ENCODE measurements at regions not wholly inside any gene's neighbourhood (a gene's known extent, or its start where the extent isn't known, plus 50 kb on each side); places are given as distances from the start of the nearest gene placed in this dataset.
A peak's percentile ranks its signal among the peaks of the same experiment; 100 is the strongest.

DNA sequence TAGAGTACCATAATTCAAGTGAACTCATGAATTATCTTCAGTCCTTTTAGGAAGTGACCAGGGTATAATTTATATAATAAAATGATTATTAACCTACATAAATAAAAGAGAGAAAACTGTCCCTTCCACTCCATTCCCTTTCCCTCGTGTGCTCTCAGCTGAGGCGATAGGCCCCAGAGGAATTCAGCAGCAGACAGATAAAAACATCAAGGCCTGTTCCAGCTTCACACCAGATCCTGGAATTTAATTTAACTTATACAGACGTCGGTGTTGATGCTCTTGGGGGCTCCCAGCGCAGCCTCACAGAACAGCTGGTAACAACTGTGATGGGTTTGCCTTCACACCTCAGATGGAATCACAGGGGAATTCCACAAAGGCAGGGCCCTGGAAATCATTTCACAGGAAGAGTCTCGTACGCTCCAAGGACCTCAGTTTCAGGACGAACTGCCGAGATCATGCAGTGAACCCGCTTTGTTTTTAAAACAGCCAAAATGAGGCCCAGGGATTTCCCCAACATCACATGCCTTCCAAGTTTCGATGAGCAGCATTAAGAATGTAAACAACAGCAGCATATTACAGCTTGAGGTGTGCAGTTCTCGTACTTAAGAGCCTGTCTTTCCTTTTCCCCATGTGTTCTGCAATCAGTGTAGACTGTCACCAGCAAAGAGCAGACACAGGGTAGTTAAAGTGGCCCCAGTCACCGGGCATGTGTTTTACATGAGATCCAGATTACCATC, 73.6 kb upstream of the ALDH1B1 start:
- peak in 1 of 14 experiments; percentile 17 for DNase-seq
- CTCF ChIA-PET, result interaction anchor here (0.9 to 1.8 kb wide), 2 partner anchors 10 to 99 kb away, joined by 3 read pairs; no protein-coding TSS in a partner anchor

DNA sequence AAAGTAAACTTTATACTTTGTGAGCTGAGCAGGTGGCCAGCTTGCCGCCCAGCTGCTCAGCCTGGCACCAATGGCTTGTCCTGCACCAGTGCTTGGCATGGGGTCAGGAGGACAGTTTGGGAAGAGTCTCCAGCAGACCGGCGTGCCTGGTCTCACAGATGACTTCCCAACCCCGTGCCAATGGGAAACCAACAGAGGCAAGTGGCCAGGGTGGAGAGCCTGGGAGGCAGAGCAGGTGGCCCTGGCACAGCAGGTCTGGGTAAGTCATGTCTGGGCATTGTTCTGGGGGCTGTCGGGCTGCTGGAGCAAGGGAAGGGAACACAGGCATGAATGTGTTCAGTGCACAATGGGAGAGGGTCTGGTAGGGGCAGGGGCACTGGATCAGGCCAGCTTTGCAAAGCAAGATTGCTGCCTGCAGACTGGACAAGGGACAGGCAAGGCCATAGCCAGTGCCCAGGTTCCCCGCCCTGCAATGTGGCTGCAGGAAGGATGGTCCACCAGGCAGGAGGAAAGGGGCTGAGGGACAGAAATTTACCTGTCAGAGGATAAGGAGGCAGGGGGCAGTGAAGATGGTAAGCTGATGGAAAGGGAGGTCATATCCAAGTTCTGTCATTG, 76.2 kb upstream of the ALDH1B1 start:
- H3K36me3 Mint-ChIP-seq (ENCODE audit: low read depth), result no peaks in the 10 kb centered on the region
- TF ChIP-seq, protein P1, sequence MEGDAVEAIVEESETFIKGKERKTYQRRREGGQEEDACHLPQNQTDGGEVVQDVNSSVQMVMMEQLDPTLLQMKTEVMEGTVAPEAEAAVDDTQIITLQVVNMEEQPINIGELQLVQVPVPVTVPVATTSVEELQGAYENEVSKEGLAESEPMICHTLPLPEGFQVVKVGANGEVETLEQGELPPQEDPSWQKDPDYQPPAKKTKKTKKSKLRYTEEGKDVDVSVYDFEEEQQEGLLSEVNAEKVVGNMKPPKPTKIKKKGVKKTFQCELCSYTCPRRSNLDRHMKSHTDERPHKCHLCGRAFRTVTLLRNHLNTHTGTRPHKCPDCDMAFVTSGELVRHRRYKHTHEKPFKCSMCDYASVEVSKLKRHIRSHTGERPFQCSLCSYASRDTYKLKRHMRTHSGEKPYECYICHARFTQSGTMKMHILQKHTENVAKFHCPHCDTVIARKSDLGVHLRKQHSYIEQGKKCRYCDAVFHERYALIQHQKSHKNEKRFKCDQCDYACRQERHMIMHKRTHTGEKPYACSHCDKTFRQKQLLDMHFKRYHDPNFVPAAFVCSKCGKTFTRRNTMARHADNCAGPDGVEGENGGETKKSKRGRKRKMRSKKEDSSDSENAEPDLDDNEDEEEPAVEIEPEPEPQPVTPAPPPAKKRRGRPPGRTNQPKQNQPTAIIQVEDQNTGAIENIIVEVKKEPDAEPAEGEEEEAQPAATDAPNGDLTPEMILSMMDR (IDR thresholded peaks at IDR 0.05), result no peak
- intact Hi-C loops (cut with DNase I, micrococcal nuclease), result no loop called here
- no peaks in the 10 kb centered on the region for H3K4me1 Mint-ChIP-seq (ENCODE audit: low read depth)
- no peaks in the 10 kb centered on the region for H3K4me1 ChIP-seq (ENCODE audit: insufficient read depth, low read length)
- H3K27ac ChIP-seq (ENCODE audit: low read depth in 1 of 2, low read length in 2 of 2), result no peak overlapping the region
- ATAC-seq (ENCODE audit: poor library complexity) (no peak), DNase-seq (no peak)
- no peak overlapping the region for H3K4me3 Mint-ChIP-seq
- no peaks in the 10 kb centered on the region for H3K36me3 ChIP-seq (ENCODE audit: insufficient read depth, low read length)
- ChIA-PET CTCF (no interaction called here), POLR2A (no interaction called here)
- peaks cover 2 to 3% of the 10 kb centered on the region in 2 experiments for H3K27me3 ChIP-seq (ENCODE audit: control insufficient read depth in 1 of 2, insufficient read depth in 2 of 2, low read length in 2 of 2)
- peaks cover 0 to 4% of the 10 kb centered on the region in 2 experiments for H3K9me3 ChIP-seq (ENCODE audit: control insufficient read depth in 1 of 2, insufficient read depth in 1 of 2, low read length in 2 of 2)
- H3K9me3 Mint-ChIP-seq, result no peaks in the 10 kb centered on the region
- no peak overlapping the region for H3K4me3 ChIP-seq (ENCODE audit: low read length)
- peaks cover 20% of the 10 kb centered on the region for H3K27me3 Mint-ChIP-seq
- no peak overlapping the region for H3K27ac Mint-ChIP-seq

More for the DNA sequence above, 73.6 kb upstream of the ALDH1B1 start:
- H3K9me3 Mint-ChIP-seq, result peaks cover 4% of the 10 kb centered on the region
- intact Hi-C loops (cut with DNase I, micrococcal nuclease), result no loop called here
- H3K27me3 Mint-ChIP-seq, result peaks cover 24% of the 10 kb centered on the region
- TF ChIP-seq, protein P1 (IDR thresholded peaks at IDR 0.05), result no peak
- Histone ChIP-seq H3K27ac (ENCODE audit: low read depth in 1 of 2, low read length in 2 of 2) (no peak overlapping the region), H3K36me3 (ENCODE audit: insufficient read depth, low read length) (no peaks in the 10 kb centered on the region), H3K27me3 (ENCODE audit: control insufficient read depth in 1 of 2, insufficient read depth in 2 of 2, low read length in 2 of 2) (peaks cover 0 to 3% of the 10 kb centered on the region in 2 experiments), H3K4me3 (ENCODE audit: low read length) (no peak overlapping the region), H3K4me1 (ENCODE audit: insufficient read depth, low read length) (no peaks in the 10 kb centered on the region), H3K9me3 (ENCODE audit: control insufficient read depth in 1 of 2, insufficient read depth in 1 of 2, low read length in 2 of 2) (peaks cover 0 to 6% of the 10 kb centered on the region in 2 experiments)
- H3K36me3 Mint-ChIP-seq (ENCODE audit: low read depth), result no peaks in the 10 kb centered on the region
- H3K4me3 Mint-ChIP-seq, result no peak overlapping the region
- no peaks in the 10 kb centered on the region for H3K4me1 Mint-ChIP-seq (ENCODE audit: low read depth)
- no peak overlapping the region for H3K27ac Mint-ChIP-seq
- POLR2A ChIA-PET, result no interaction called here
- ATAC-seq (ENCODE audit: poor library complexity), result no peak

DNA sequence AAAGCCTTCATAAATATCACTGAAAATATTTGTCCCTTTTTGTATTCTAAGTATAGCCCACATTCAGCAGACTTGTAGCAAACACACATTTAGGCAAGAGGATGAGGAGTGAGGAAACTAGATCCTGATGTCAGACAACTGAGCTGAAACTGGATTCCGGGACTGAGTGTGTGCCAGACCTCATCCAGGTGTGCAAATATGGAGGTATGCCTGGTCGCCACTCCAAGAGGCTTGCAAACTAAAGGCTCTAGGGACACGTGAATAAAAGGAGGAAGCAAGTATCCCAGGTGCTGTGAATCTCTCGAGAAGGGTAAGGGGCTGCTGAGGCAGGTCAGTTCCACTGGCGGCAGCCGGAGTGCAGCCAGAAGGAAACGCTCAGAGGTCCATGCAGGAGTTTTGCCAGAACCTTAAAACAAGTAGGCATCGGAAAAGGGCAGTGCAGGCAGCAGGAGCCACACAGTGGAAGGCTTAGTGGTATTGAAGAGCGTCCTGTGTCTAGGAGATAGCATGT, 77.4 kb upstream of the ALDH1B1 start:
- peaks cover 0 to 2% of the 10 kb centered on the region in 2 experiments for H3K27me3 ChIP-seq (ENCODE audit: control insufficient read depth in 1 of 2, insufficient read depth in 2 of 2, low read length in 2 of 2)
- TF ChIP-seq, protein P1 (IDR thresholded peaks at IDR 0.05), result no peak
- H3K27me3 Mint-ChIP-seq, result peaks cover 20% of the 10 kb centered on the region
- H3K27ac ChIP-seq (ENCODE audit: low read depth in 1 of 2, low read length in 2 of 2), result no peak overlapping the region
- POLR2A ChIA-PET, result no interaction called here
- H3K4me3 ChIP-seq (ENCODE audit: low read length), result no peak overlapping the region
- H3K9me3 ChIP-seq (ENCODE audit: control insufficient read depth in 1 of 2, insufficient read depth in 1 of 2, low read length in 2 of 2), result peaks cover 0 to 4% of the 10 kb centered on the region in 2 experiments
- H3K4me1 ChIP-seq (ENCODE audit: insufficient read depth, low read length), result no peaks in the 10 kb centered on the region
- no peak overlapping the region for H3K27ac Mint-ChIP-seq
- H3K36me3 ChIP-seq (ENCODE audit: insufficient read depth, low read length), result no peaks in the 10 kb centered on the region
- ATAC-seq (ENCODE audit: poor library complexity), result no peak
- H3K9me3 Mint-ChIP-seq, result no peaks in the 10 kb centered on the region
- intact Hi-C loops (cut with DNase I, micrococcal nuclease), result no loop called here
- CTCF ChIA-PET, result no interaction called here
- H3K4me1 Mint-ChIP-seq (ENCODE audit: low read depth), result no peaks in the 10 kb centered on the region
- no peak overlapping the region for H3K4me3 Mint-ChIP-seq
- DNase-seq, result no peak
- no peaks in the 10 kb centered on the region for H3K36me3 Mint-ChIP-seq (ENCODE audit: low read depth)
